Muscle layer of colon (tissue), 2 donors: ENCODE measurements at regions not wholly inside any gene's neighbourhood (a gene's known extent, or its start where the extent isn't known, plus 50 kb on each side); places are given as distances from the start of the nearest gene placed in this dataset.

Experiments used
- H3K27ac ChIP-seq: one replicate; pipeline ENCODE4 v1.7.0; 2013; ENCODE audit warnings: low read depth, mild to moderate bottlenecking, low read length, moderate library complexity
- H3K27me3 ChIP-seq, 2 donors: one replicate each; pipeline ENCODE4 v1.7.0; 2013; ENCODE audit warnings: low read length in 2 of 2, mild to moderate bottlenecking in 2 of 2; ENCODE audit not compliant: insufficient read depth in 2 of 2, control insufficient read depth in 1 of 2
- H3K36me3 ChIP-seq: one replicate; pipeline ENCODE4 v1.7.0; 2013; ENCODE audit warnings: mild to moderate bottlenecking, low read length; ENCODE audit not compliant: insufficient read depth
- H3K4me1 ChIP-seq: one replicate; pipeline ENCODE4 v1.7.0; 2013; ENCODE audit warnings: mild to moderate bottlenecking, low read length; ENCODE audit not compliant: insufficient read depth
- H3K4me3 ChIP-seq, 2 donors: one replicate each; pipeline ENCODE4 v1.7.0; 2013; ENCODE audit warnings: low read length in 2 of 2, low read depth in 1 of 2, mild to moderate bottlenecking in 1 of 2, moderate library complexity in 1 of 2
- H3K9ac ChIP-seq: one replicate; pipeline ENCODE4 v1.7.0; 2013; ENCODE audit warnings: low read length
- H3K9me3 ChIP-seq: one replicate; pipeline ENCODE4 v1.7.0; 2013; ENCODE audit warnings: mild to moderate bottlenecking, low read length
- donor health status: abdominal sarcoma.
- donor health status: Adenocarcinoma of cecum.

GRCh38 chr17:79680318-79680695 lies 50.4 kb upstream of the ENPP7 start:
- Histone ChIP-seq H3K9me3 (no peaks in the 10 kb centered on the region), H3K27ac (no peak overlapping the region), H3K9ac (no peak overlapping the region), H3K27me3 (peaks cover 0 to 14% of the 10 kb centered on the region in 2 donors), H3K4me1 (no peaks in the 10 kb centered on the region), H3K4me3 (no peak overlapping the region), H3K36me3 (no peaks in the 10 kb centered on the region)

- Histone ChIP-seq H3K4me3 (no peak overlapping the region), H3K4me1 (no peaks in the 10 kb centered on the region), H3K9ac (no peak overlapping the region), H3K9me3 (no peaks in the 10 kb centered on the region), H3K36me3 (no peaks in the 10 kb centered on the region), H3K27me3 (peaks cover 0 to 14% of the 10 kb centered on the region in 2 donors), H3K27ac (no peak overlapping the region)
Observed at GRCh38 chr17:79679631-79680317, 51.0 kb upstream of the ENPP7 start.

- Histone ChIP-seq H3K9ac (no peak overlapping the region), H3K27me3 (peaks cover 0 to 14% of the 10 kb centered on the region in 2 donors), H3K9me3 (no peaks in the 10 kb centered on the region), H3K4me3 (no peak overlapping the region), H3K4me1 (no peaks in the 10 kb centered on the region), H3K27ac (no peak overlapping the region), H3K36me3 (no peaks in the 10 kb centered on the region)
Observed at GRCh38 chr17:79678736-79679255, 51.9 kb upstream of the ENPP7 start.

- no peak overlapping the region for H3K4me3 ChIP-seq
- no peaks in the 10 kb centered on the region for H3K36me3 ChIP-seq
- H3K9me3 ChIP-seq, result peaks cover 6% of the 10 kb centered on the region
- no peak overlapping the region for H3K27ac ChIP-seq
- peaks cover 0 to 14% of the 10 kb centered on the region in 2 donors for H3K27me3 ChIP-seq
- no peaks in the 10 kb centered on the region for H3K4me1 ChIP-seq
- no peak overlapping the region for H3K9ac ChIP-seq
Observed at GRCh38 chr17:79678091-79678735, 52.5 kb upstream of the ENPP7 start.

GRCh38 chr17:79677646-79678045 lies 53.1 kb upstream of the ENPP7 start:
- Histone ChIP-seq H3K4me3 (no peak overlapping the region), H3K9me3 (peaks cover 8% of the 10 kb centered on the region), H3K27ac (no peak overlapping the region), H3K27me3 (peaks cover 0 to 14% of the 10 kb centered on the region in 2 donors), H3K9ac (no peak overlapping the region), H3K36me3 (no peaks in the 10 kb centered on the region), H3K4me1 (no peaks in the 10 kb centered on the region)

GRCh38 chr17:79676796-79677195 lies 53.9 kb upstream of the ENPP7 start:
- Histone ChIP-seq H3K36me3 (no peaks in the 10 kb centered on the region), H3K9ac (no peak overlapping the region), H3K27me3 (peaks cover 0 to 14% of the 10 kb centered on the region in 2 donors), H3K9me3 (peaks cover 8% of the 10 kb centered on the region), H3K4me3 (no peak overlapping the region), H3K27ac (no peak overlapping the region), H3K4me1 (no peaks in the 10 kb centered on the region)

- Histone ChIP-seq H3K4me1 (peaks cover 13% of the 10 kb centered on the region), H3K4me3 (no peak overlapping the region), H3K27ac (no peak overlapping the region), H3K9ac (no peak overlapping the region), H3K36me3 (no peaks in the 10 kb centered on the region), H3K27me3 (peaks cover 0 to 13% of the 10 kb centered on the region in 2 donors), H3K9me3 (peaks cover 8% of the 10 kb centered on the region)
Observed at GRCh38 chr17:79675413-79675725, 55.4 kb upstream of the ENPP7 start.

- Histone ChIP-seq H3K9ac (no peak overlapping the region), H3K4me1 (peaks cover 19% of the 10 kb centered on the region), H3K9me3 (peaks cover 8% of the 10 kb centered on the region), H3K4me3 (no peak overlapping the region), H3K27ac (no peak overlapping the region), H3K27me3 (peaks cover 0 to 8% of the 10 kb centered on the region in 2 donors), H3K36me3 (no peaks in the 10 kb centered on the region)
Observed at GRCh38 chr17:79674506-79675412, 56.0 kb upstream of the ENPP7 start.

GRCh38 chr17:79673517-79673916 lies 57.2 kb upstream of the ENPP7 start:
- H3K27ac ChIP-seq, result no peak overlapping the region
- H3K9me3 ChIP-seq, result peaks cover 8% of the 10 kb centered on the region
- H3K9ac ChIP-seq, result no peak overlapping the region
- peaks cover 25% of the 10 kb centered on the region for H3K4me1 ChIP-seq
- H3K27me3 ChIP-seq, result peaks cover 0 to 8% of the 10 kb centered on the region in 2 donors
- no peak overlapping the region for H3K4me3 ChIP-seq
- H3K36me3 ChIP-seq, result no peaks in the 10 kb centered on the region

- H3K36me3 ChIP-seq, result no peaks in the 10 kb centered on the region
- H3K27me3 ChIP-seq, result peaks cover 0 to 8% of the 10 kb centered on the region in 2 donors
- no peak overlapping the region for H3K9ac ChIP-seq
- H3K4me3 ChIP-seq, result no peak overlapping the region
- peaks cover 8% of the 10 kb centered on the region for H3K9me3 ChIP-seq
- H3K27ac ChIP-seq, result no peak overlapping the region
- peaks cover 29% of the 10 kb centered on the region for H3K4me1 ChIP-seq
Observed at GRCh38 chr17:79672496-79672895, 58.2 kb upstream of the ENPP7 start.

- peaks cover 30% of the 10 kb centered on the region for H3K4me1 ChIP-seq
- no peak overlapping the region for H3K9ac ChIP-seq
- H3K9me3 ChIP-seq, result peaks cover 8% of the 10 kb centered on the region
- no peak overlapping the region for H3K4me3 ChIP-seq
- no peaks in the 10 kb centered on the region for H3K36me3 ChIP-seq
- peak overlapping the region; percentile 41 for H3K27ac ChIP-seq
- peaks cover 0 to 8% of the 10 kb centered on the region in 2 donors for H3K27me3 ChIP-seq
Observed at GRCh38 chr17:79671085-79671694, 59.6 kb upstream of the ENPP7 start.
